ENCODE measurements at regions not wholly inside any gene's neighbourhood (a gene's known extent, or its start where the extent isn't known, plus 50 kb on each side); places are given as distances from the start of the nearest gene placed in this dataset.

DNA sequence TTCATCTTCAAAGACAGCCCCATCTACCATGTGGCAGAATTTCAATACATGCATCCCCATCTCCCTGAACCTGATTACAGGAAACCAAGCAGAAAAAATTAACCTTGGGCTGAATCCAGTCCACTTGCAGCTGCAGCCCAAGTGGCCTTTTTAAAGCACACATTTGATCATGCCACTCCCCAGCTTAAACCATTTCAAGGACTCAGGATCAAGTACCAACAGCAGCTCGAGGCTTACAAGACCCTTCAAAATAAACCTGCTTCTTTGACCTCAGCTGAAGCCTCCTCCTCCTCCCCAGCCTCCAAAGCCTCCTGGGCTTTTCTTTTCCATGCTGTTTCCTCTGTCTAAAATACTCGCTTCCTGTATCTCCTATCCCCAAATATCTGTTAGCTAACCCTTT, 50.7 kb upstream of the KIT start:
- no peak for DNase-seq
- no peaks in the 10 kb centered on the region for H3K27me3 Mint-ChIP-seq (ENCODE audit: unreplicated experiment)
- TF ChIP-seq, protein P1, sequence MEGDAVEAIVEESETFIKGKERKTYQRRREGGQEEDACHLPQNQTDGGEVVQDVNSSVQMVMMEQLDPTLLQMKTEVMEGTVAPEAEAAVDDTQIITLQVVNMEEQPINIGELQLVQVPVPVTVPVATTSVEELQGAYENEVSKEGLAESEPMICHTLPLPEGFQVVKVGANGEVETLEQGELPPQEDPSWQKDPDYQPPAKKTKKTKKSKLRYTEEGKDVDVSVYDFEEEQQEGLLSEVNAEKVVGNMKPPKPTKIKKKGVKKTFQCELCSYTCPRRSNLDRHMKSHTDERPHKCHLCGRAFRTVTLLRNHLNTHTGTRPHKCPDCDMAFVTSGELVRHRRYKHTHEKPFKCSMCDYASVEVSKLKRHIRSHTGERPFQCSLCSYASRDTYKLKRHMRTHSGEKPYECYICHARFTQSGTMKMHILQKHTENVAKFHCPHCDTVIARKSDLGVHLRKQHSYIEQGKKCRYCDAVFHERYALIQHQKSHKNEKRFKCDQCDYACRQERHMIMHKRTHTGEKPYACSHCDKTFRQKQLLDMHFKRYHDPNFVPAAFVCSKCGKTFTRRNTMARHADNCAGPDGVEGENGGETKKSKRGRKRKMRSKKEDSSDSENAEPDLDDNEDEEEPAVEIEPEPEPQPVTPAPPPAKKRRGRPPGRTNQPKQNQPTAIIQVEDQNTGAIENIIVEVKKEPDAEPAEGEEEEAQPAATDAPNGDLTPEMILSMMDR (IDR thresholded peaks at IDR 0.05; ENCODE audit: partially characterized antibody, unreplicated experiment) = no peak
- no peaks in the 10 kb centered on the region for H3K36me3 Mint-ChIP-seq (ENCODE audit: unreplicated experiment)
- H3K9me3 Mint-ChIP-seq (ENCODE audit: unreplicated experiment) = no peaks in the 10 kb centered on the region
- H3K4me1 Mint-ChIP-seq (ENCODE audit: low read depth, unreplicated experiment) = no peaks in the 10 kb centered on the region
- no peak overlapping the region for H3K4me3 Mint-ChIP-seq (ENCODE audit: unreplicated experiment)
- H3K27ac Mint-ChIP-seq (ENCODE audit: unreplicated experiment) = no peak overlapping the region

DNA sequence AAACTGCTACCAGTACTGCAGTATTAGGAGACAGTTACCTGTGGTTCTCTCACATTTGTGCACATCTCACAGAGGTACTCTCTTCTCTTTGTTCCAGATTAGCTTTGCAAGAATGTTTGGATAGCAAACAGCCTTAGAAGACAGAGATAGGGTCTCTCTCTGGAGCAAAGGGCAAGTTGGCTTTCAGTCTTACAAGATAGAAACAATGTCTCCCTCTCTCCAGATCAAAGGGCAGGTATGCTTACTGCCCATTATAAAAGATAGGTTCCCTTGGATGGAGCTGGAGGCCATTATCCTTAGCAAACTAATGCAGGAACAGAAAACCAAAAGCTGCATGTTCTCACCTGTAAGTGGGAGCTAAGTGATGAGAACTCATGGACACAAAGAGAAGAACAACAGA, 50.2 kb upstream of the KIT start:
- H3K9me3 Mint-ChIP-seq (ENCODE audit: unreplicated experiment) = no peaks in the 10 kb centered on the region
- TF ChIP-seq, protein P1 (IDR thresholded peaks at IDR 0.05; ENCODE audit: partially characterized antibody, unreplicated experiment) = no peak
- no peaks in the 10 kb centered on the region for H3K36me3 Mint-ChIP-seq (ENCODE audit: unreplicated experiment)
- no peaks in the 10 kb centered on the region for H3K27me3 Mint-ChIP-seq (ENCODE audit: unreplicated experiment)
- H3K4me3 Mint-ChIP-seq (ENCODE audit: unreplicated experiment) = no peak overlapping the region
- no peak for DNase-seq
- no peaks in the 10 kb centered on the region for H3K4me1 Mint-ChIP-seq (ENCODE audit: low read depth, unreplicated experiment)
- no peak overlapping the region for H3K27ac Mint-ChIP-seq (ENCODE audit: unreplicated experiment)
